Peyer's patch (tissue), 4 donors: ENCODE measurements at regions not wholly inside any gene's neighbourhood (a gene's known extent, or its start where the extent isn't known, plus 50 kb on each side); places are given as distances from the start of the nearest gene placed in this dataset.

Experiments
- POLR2A ChIP-seq, 2 donors: fragments of 450-650 bp; IDR thresholded peaks; one replicate each; pipeline ENCODE4 v1.5.1; 2017; ENCODE audit warnings: antibody characterized with exemption in 2 of 2, mild to moderate bottlenecking in 2 of 2, moderate library complexity in 2 of 2
- TF ChIP-seq, protein P1 (sequence below), 6 experiments: fragments of 450-650 bp in 4 of 6; fragments of 200-600 bp in 2 of 6; sonication (generic) in 1 of 6; IDR thresholded peaks; one replicate each; pipeline ENCODE4 v1.5.1; 2017 to 2019; ENCODE audit warnings: antibody characterized with exemption in 6 of 6, mild to moderate bottlenecking in 3 of 6, moderate library complexity in 1 of 6

DNA sequence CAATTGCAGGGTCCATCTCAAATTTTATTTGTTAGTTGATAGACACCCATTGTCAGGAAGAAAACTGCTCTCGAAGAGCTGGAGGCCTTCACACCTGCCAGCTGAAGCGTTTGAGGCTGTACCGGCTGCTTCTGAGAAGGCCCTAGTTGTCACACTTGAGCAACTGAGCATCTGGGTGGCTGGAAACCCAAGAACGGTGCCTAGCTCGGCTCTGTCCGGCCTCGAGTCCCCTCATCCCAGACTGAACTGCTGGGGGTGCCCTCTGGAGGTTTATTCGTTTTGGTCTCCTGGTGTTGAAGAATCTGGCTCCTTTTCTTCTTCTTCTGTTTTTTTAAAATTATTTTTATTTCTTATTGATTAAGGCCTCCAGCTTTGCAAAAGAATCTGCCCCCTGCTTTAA, 59.3 kb upstream of the EXOC6 start:
- no peak for TF ChIP-seq POLR2A (IDR thresholded peaks at IDR 0.05)
- TF ChIP-seq, protein P1, sequence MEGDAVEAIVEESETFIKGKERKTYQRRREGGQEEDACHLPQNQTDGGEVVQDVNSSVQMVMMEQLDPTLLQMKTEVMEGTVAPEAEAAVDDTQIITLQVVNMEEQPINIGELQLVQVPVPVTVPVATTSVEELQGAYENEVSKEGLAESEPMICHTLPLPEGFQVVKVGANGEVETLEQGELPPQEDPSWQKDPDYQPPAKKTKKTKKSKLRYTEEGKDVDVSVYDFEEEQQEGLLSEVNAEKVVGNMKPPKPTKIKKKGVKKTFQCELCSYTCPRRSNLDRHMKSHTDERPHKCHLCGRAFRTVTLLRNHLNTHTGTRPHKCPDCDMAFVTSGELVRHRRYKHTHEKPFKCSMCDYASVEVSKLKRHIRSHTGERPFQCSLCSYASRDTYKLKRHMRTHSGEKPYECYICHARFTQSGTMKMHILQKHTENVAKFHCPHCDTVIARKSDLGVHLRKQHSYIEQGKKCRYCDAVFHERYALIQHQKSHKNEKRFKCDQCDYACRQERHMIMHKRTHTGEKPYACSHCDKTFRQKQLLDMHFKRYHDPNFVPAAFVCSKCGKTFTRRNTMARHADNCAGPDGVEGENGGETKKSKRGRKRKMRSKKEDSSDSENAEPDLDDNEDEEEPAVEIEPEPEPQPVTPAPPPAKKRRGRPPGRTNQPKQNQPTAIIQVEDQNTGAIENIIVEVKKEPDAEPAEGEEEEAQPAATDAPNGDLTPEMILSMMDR (IDR thresholded peaks at IDR 0.05), result no peak
